SK-N-SH (cell line): ENCODE measurements at regions not wholly inside any gene's neighbourhood (a gene's known extent, or its start where the extent isn't known, plus 50 kb on each side); places are given as distances from the start of the nearest gene placed in this dataset.

ENCODE experiments used
- CTCF ChIA-PET: fragments of 300-600, 350-600 bp; formaldehyde crosslinking; extraction: SDS; loops from one replicate; lab custom pipeline; 2021; lab: Yijun Ruan, JAX
- POLR2A ChIA-PET: fragments of 350-600 bp; sonication (Branson Sonifier 250); formaldehyde crosslinking; extraction: SDS; loops from one replicate; lab custom pipeline; 2020; ENCODE audit warnings: antibody characterized with exemption, inconsistent platforms; lab: Yijun Ruan, JAX
- DNase-seq: peaks from one replicate; pipeline ENCODE4 v3.0.0; 2012
- H2AFZ ChIP-seq: fragments of 200-600 bp; sonication (generic); 2 replicates; pipeline ENCODE4 v1.8.1; 2016; ENCODE audit warnings: antibody characterized with exemption, mild to moderate bottlenecking, low read depth
- H3F3A ChIP-seq: fragments of 200-600 bp; sonication (generic); replicated peaks from 2 replicates; pipeline ENCODE3; 2016; ENCODE audit warnings: antibody characterized with exemption, mild to moderate bottlenecking; ENCODE audit not compliant: insufficient read depth
- H3K27ac ChIP-seq, 2 experiments: fragments of 200-500 bp in 1 of 2; fragments of 200-600 bp in 1 of 2; sonication (Bioruptor generic) in 1 of 2; sonication (generic), shearing (Covaris generic) in 1 of 2; 2 replicates each; pipeline versions ENCODE4 v1.5.1 to v1.6.1; 2014 to 2016; ENCODE audit warnings: low read depth in 2 of 2, inconsistent platforms in 1 of 2, low read length in 1 of 2, mild to moderate bottlenecking in 1 of 2, mixed read lengths in 1 of 2
- H3K27me3 ChIP-seq: fragments of 200-600 bp; sonication (generic), shearing (Covaris generic); 2 replicates; pipeline ENCODE4 v1.6.1; 2016; ENCODE audit warnings: mixed run types; ENCODE audit not compliant: insufficient read depth
- H3K36me3 ChIP-seq, 2 experiments: fragments of 200-500 bp in 1 of 2; fragments of 200-600 bp in 1 of 2; sonication (Bioruptor generic) in 1 of 2; sonication (generic) in 1 of 2; replicated peaks in 1 of 2; 2 replicates each; pipeline versions ENCODE3 to v1.5.1; 2014 to 2016; ENCODE audit warnings: low read length in 1 of 2, mild to moderate bottlenecking in 1 of 2; ENCODE audit not compliant: insufficient read depth in 2 of 2, control insufficient read depth in 1 of 2
- H3K4me1 ChIP-seq, 2 experiments: fragments of 200-500 bp in 1 of 2; fragments of 200-600 bp in 1 of 2; sonication (Bioruptor generic) in 1 of 2; sonication (generic), shearing (Covaris generic) in 1 of 2; 2 replicates each; pipeline versions ENCODE4 v1.5.1 to v1.6.1; 2014 to 2016; ENCODE audit warnings: low read depth in 1 of 2, low read length in 1 of 2, mixed run types in 1 of 2; ENCODE audit not compliant: insufficient read depth in 2 of 2, control insufficient read depth in 1 of 2
- H3K4me2 ChIP-seq: fragments of 200-600 bp; sonication (generic), shearing (Covaris generic); 2 replicates; pipeline ENCODE4 v1.6.1; 2017; ENCODE audit warnings: mixed run types
- H3K4me3 ChIP-seq, 2 experiments: fragments of 200-500 bp in 1 of 2; fragments of 200-600 bp in 1 of 2; sonication (Bioruptor generic) in 1 of 2; sonication (generic), shearing (Covaris generic) in 1 of 2; 2 replicates each; pipeline versions ENCODE4 v1.5.1 to v1.8.1; 2014 to 2016; ENCODE audit warnings: low read depth in 2 of 2, inconsistent platforms in 1 of 2, low read length in 1 of 2, mild to moderate bottlenecking in 1 of 2, mixed read lengths in 1 of 2, moderate library complexity in 1 of 2
- H3K79me2 ChIP-seq: fragments of 200-600 bp; sonication (generic); 2 replicates; pipeline ENCODE4 v1.8.1; 2017; ENCODE audit warnings: mild to moderate bottlenecking; ENCODE audit not compliant: insufficient read depth
- H3K9ac ChIP-seq: fragments of 200-600 bp; sonication (generic); 2 replicates; pipeline ENCODE4 v1.6.1; 2017; ENCODE audit warnings: mixed run types
- H3K9me2 ChIP-seq: fragments of 200-600 bp; sonication (generic); 2 replicates; pipeline ENCODE4 v1.6.1; 2017; ENCODE audit warnings: mixed run types
- H3K9me3 ChIP-seq: fragments of 200-600 bp; sonication (generic); 2 replicates; pipeline ENCODE4 v1.6.1; 2017; ENCODE audit warnings: mixed run types, mild to moderate bottlenecking, moderate library complexity
- H4K20me1 ChIP-seq: fragments of 200-600 bp; sonication (generic); 2 replicates; pipeline ENCODE4 v1.6.1; 2017; ENCODE audit warnings: mild to moderate bottlenecking, mixed run types; ENCODE audit not compliant: insufficient read depth
- ELF1 ChIP-seq: IDR thresholded peaks from 2 replicates; pipeline ENCODE4 v1.4.0; 2012
- EP300 ChIP-seq, 2 experiments: IDR thresholded peaks; 2 replicates each; pipeline versions ENCODE4 v1.4.0 to v1.6.1; 2012; ENCODE audit warnings: borderline replicate concordance in 1 of 2, low read depth in 1 of 2, low read length in 1 of 2
- EZH2phosphoT487 ChIP-seq: fragments of 200-600 bp; sonication (generic); IDR thresholded peaks from 2 replicates; pipeline ENCODE4 v1.6.1; 2017; ENCODE audit warnings: low read depth, mixed run types, mild to moderate bottlenecking, antibody characterized with exemption, moderate library complexity, borderline replicate concordance
- FOSL2 ChIP-seq: IDR thresholded peaks from 2 replicates; pipeline ENCODE4 v1.4.0; 2012; ENCODE audit warnings: low read depth, mild to moderate bottlenecking, moderate library complexity, borderline replicate concordance
- FOXJ3 ChIP-seq: sonication (generic); formaldehyde crosslinking; IDR thresholded peaks from 2 replicates; pipeline ENCODE4 v1.5.1; 2020; ENCODE audit warnings: mild to moderate bottlenecking, missing genetic modification reagents
- IRF3 ChIP-seq: fragments of 150-350 bp; IDR thresholded peaks from 2 replicates; pipeline ENCODE4 v1.6.1; 2016; ENCODE audit warnings: mild to moderate bottlenecking, low read depth, low read length
- MAX ChIP-seq: IDR thresholded peaks from 2 replicates; pipeline ENCODE4 v1.4.0; 2012; ENCODE audit warnings: low read depth
- MEF2A ChIP-seq: IDR thresholded peaks from 2 replicates; pipeline ENCODE4 v1.4.0; 2012; ENCODE audit warnings: low read depth, borderline replicate concordance
- NFIC ChIP-seq: IDR thresholded peaks from 2 replicates; pipeline ENCODE4 v1.4.0; 2012; ENCODE audit warnings: borderline replicate concordance
- NRF1 ChIP-seq: IDR thresholded peaks from 2 replicates; pipeline ENCODE4 v1.6.1; 2012; ENCODE audit warnings: low read depth, mild to moderate bottlenecking, low read length
- RAD21 ChIP-seq: IDR thresholded peaks from 2 replicates; pipeline ENCODE4 v1.6.1; 2012; ENCODE audit warnings: mild to moderate bottlenecking, low read length
- RCOR1 ChIP-seq: fragments of 150-350 bp; IDR thresholded peaks from 2 replicates; pipeline ENCODE4 v1.6.1; 2017; ENCODE audit warnings: antibody characterized with exemption, low read length
- RFX5 ChIP-seq: IDR thresholded peaks from 2 replicates; pipeline ENCODE4 v1.6.1; 2012; ENCODE audit warnings: mild to moderate bottlenecking, improper control_type of control experiment, low read length
- SMC3 ChIP-seq: IDR thresholded peaks from 2 replicates; pipeline ENCODE4 v1.6.1; 2012; ENCODE audit warnings: low read depth, low read length, improper control_type of control experiment
- TAF1 ChIP-seq: IDR thresholded peaks from 2 replicates; pipeline ENCODE4 v1.6.1; 2012; ENCODE audit warnings: low read depth, mild to moderate bottlenecking, low read length, moderate library complexity, borderline replicate concordance
- TCF12 ChIP-seq: IDR thresholded peaks from 2 replicates; pipeline ENCODE4 v1.4.0; 2012
- USF1 ChIP-seq: IDR thresholded peaks from 2 replicates; pipeline ENCODE4 v1.4.0; 2012; ENCODE audit warnings: low read depth, borderline replicate concordance
- YY1 ChIP-seq: IDR thresholded peaks from 2 replicates; pipeline ENCODE4 v1.4.0; 2012; ENCODE audit warnings: low read depth, mild to moderate bottlenecking
- ZBTB33 ChIP-seq: IDR thresholded peaks from 2 replicates; pipeline ENCODE4 v1.4.0; 2012; ENCODE audit warnings: low read depth, borderline replicate concordance

- TF ChIP-seq RFX5 (no peak), EP300 (IDR thresholded peaks at IDR 0.05; ENCODE audit: borderline replicate concordance in 1 of 2, low read depth in 1 of 2, low read length in 1 of 2) (no peak), ZBTB33 (no peak), RAD21 (no peak), NFIC (no peak), SMC3 (no peak), TCF12 (no peak), NRF1 (no peak), YY1 (no peak), TAF1 (no peak), FOXJ3 (no peak), FOSL2 (no peak), EZH2phosphoT487 (no peak), RCOR1 (no peak), IRF3 (no peak), ELF1 (no peak), MAX (no peak), MEF2A (no peak), USF1 (no peak)
- Histone ChIP-seq H2AFZ (no peak overlapping the region), H3K36me3 (no peaks in the 10 kb centered on the region), H3K4me3 (no peak overlapping the region), H3K9me3 (no peaks in the 10 kb centered on the region), H3K79me2 (no peaks in the 10 kb centered on the region), H3K9me2 (no peaks in the 10 kb centered on the region), H3K4me1 (no peaks in the 10 kb centered on the region), H3K4me2 (no peak overlapping the region), H3K27me3 (no peaks in the 10 kb centered on the region; the same call in 1 of the 2 replicates), H3K9ac (no peak overlapping the region), H3K27ac (no peak overlapping the region), H3F3A (no peaks in the 10 kb centered on the region), H4K20me1 (no peaks in the 10 kb centered on the region)
- POLR2A ChIA-PET, result no interaction called here
- CTCF ChIA-PET, result interaction anchor here (1.0 kb wide), 1 partner anchor 9 kb away, joined by 3 read pairs; no protein-coding TSS in a partner anchor
- no peak for DNase-seq
These were observed 89.9 kb upstream of the MAOA start for GRCh38 chrX:43566170-43566569.
